H9 (cell line): ENCODE measurements at regions not wholly inside any gene's neighbourhood (a gene's known extent, or its start where the extent isn't known, plus 50 kb on each side); places are given as distances from the start of the nearest gene placed in this dataset.

ENCODE experiments used
- DNase-seq: peaks from one replicate; pipeline ENCODE4 v3.0.0-alpha.2; 2017
- H2AFZ ChIP-seq: one replicate; pipeline ENCODE4 v1.6.1; 2013; ENCODE audit warnings: mild to moderate bottlenecking, low read length, control low read depth, moderate library complexity
- H2AK5ac ChIP-seq: 2 replicates; pipeline ENCODE4 v1.6.1; 2013; ENCODE audit warnings: low read length, control low read depth, mixed read lengths; ENCODE audit not compliant: insufficient read length
- H2BK120ac ChIP-seq: one replicate; pipeline ENCODE4 v1.6.1; 2013; ENCODE audit warnings: low read depth, mild to moderate bottlenecking, low read length, control low read depth, inconsistent platforms; ENCODE audit not compliant: poor library complexity, severe bottlenecking
- H2BK12ac ChIP-seq: 2 replicates; pipeline ENCODE4 v1.6.1; 2013; ENCODE audit warnings: low read length, control low read depth, mixed read lengths, low read depth; ENCODE audit not compliant: insufficient read length
- H2BK15ac ChIP-seq: 2 replicates; pipeline ENCODE4 v1.6.1; 2013; ENCODE audit warnings: low read depth, low read length, control low read depth
- H2BK20ac ChIP-seq: one replicate; pipeline ENCODE4 v1.6.1; 2013; ENCODE audit warnings: low read depth, mild to moderate bottlenecking, low read length, control low read depth, inconsistent platforms; ENCODE audit not compliant: poor library complexity, severe bottlenecking
- H2BK5ac ChIP-seq: 2 replicates; pipeline ENCODE4 v1.6.1; 2013; ENCODE audit warnings: low read length, control low read depth, mixed read lengths; ENCODE audit not compliant: insufficient read length
- H3K14ac ChIP-seq: 2 replicates; pipeline ENCODE4 v1.6.1; 2013; ENCODE audit warnings: low read length, control low read depth; ENCODE audit not compliant: insufficient read depth
- H3K18ac ChIP-seq: 2 replicates; pipeline ENCODE4 v1.6.1; 2013; ENCODE audit warnings: low read depth, mild to moderate bottlenecking, mixed read lengths, low read length, control low read depth; ENCODE audit not compliant: insufficient read length
- H3K23ac ChIP-seq: 2 replicates; pipeline ENCODE4 v1.6.1; 2013; ENCODE audit warnings: low read length, control low read depth, mixed read lengths, low read depth; ENCODE audit not compliant: insufficient read length
- H3K23me2 ChIP-seq: 2 replicates; pipeline ENCODE4 v1.6.1; 2013; ENCODE audit warnings: low read depth, mild to moderate bottlenecking, mixed read lengths, low read length, control low read depth; ENCODE audit not compliant: insufficient read length, poor library complexity, severe bottlenecking
- H3K27ac ChIP-seq: 2 replicates; pipeline ENCODE4 v1.5.1; 2013; ENCODE audit warnings: low read length, control low read depth, mixed read lengths, low read depth; ENCODE audit not compliant: insufficient read length
- H3K27me3 ChIP-seq: 2 replicates; pipeline ENCODE4 v1.6.1; 2013; ENCODE audit warnings: low read length, control low read depth, inconsistent platforms; ENCODE audit not compliant: insufficient read depth
- H3K4ac ChIP-seq: 2 replicates; pipeline ENCODE4 v1.6.1; 2013; ENCODE audit warnings: low read depth, mild to moderate bottlenecking, control low read depth, inconsistent platforms, low read length, moderate library complexity
- H3K4me1 ChIP-seq: 2 replicates; pipeline ENCODE4 v1.6.1; 2013; ENCODE audit warnings: low read length, control low read depth, inconsistent platforms; ENCODE audit not compliant: insufficient read depth
- H3K4me2 ChIP-seq: 2 replicates; pipeline ENCODE4 v1.6.1; 2013; ENCODE audit warnings: low read length, control low read depth, mixed read lengths; ENCODE audit not compliant: insufficient read length, insufficient read depth
- H3K56ac ChIP-seq: 2 replicates; pipeline ENCODE4 v1.6.1; 2013; ENCODE audit warnings: low read depth, mild to moderate bottlenecking, mixed read lengths, low read length, control low read depth; ENCODE audit not compliant: insufficient read length
- H3K79me1 ChIP-seq: 2 replicates; pipeline ENCODE4 v1.6.1; 2013; ENCODE audit warnings: low read depth, mild to moderate bottlenecking, moderate library complexity, low read length, control low read depth, inconsistent platforms; ENCODE audit not compliant: insufficient read depth, poor library complexity, severe bottlenecking
- H3K79me2 ChIP-seq: 2 replicates; pipeline ENCODE4 v1.6.1; 2013; ENCODE audit warnings: low read length, control low read depth, inconsistent platforms; ENCODE audit not compliant: insufficient read depth
- H3K9ac ChIP-seq: 2 replicates; pipeline ENCODE4 v1.6.1; 2013; ENCODE audit warnings: low read length, control low read depth, mixed read lengths; ENCODE audit not compliant: insufficient read length; ENCODE audit errors: extremely low read depth
- H3K9me3 ChIP-seq: one replicate; pipeline ENCODE4 v1.6.1; 2013; ENCODE audit warnings: low read depth, low read length, inconsistent platforms; ENCODE audit not compliant: control insufficient read depth
- H3T11ph ChIP-seq: one replicate; pipeline ENCODE4 v1.6.1; 2013; ENCODE audit warnings: mild to moderate bottlenecking, low read length, control low read depth, inconsistent platforms
- H4K20me1 ChIP-seq: one replicate; pipeline ENCODE4 v1.6.1; 2013; ENCODE audit not compliant: control insufficient read depth, insufficient read length, insufficient read depth
- H4K5ac ChIP-seq: 2 replicates; pipeline ENCODE4 v1.6.1; 2013; ENCODE audit warnings: low read depth, mild to moderate bottlenecking, mixed read lengths, low read length, control low read depth; ENCODE audit not compliant: insufficient read length
- H4K8ac ChIP-seq: replicated peaks from 2 replicates; pipeline ENCODE4 v1.6.1; 2013; ENCODE audit warnings: low read length, control low read depth, mixed read lengths, low read depth; ENCODE audit not compliant: insufficient read length
- H4K91ac ChIP-seq: 2 replicates; pipeline ENCODE4 v1.6.1; 2013; ENCODE audit warnings: low read depth, mild to moderate bottlenecking, moderate library complexity, mixed read lengths, low read length, control low read depth; ENCODE audit not compliant: insufficient read length
- H3K27ac Mint-ChIP-seq, 3 experiments: 2 replicates in 2 of 3; 3 replicates in 1 of 3; pipeline ENCODE4 v1.8.0; 2020 to 2021; ENCODE audit warnings: mixed read lengths in 3 of 3, mild to moderate bottlenecking in 1 of 3, moderate library complexity in 1 of 3
- H3K27me3 Mint-ChIP-seq: 2 replicates; pipeline ENCODE4 v1.8.0; 2021; ENCODE audit warnings: low read depth, mild to moderate bottlenecking, moderate library complexity, mixed read lengths
- H3K36me3 Mint-ChIP-seq, 3 experiments: 2 replicates in 2 of 3; 3 replicates in 1 of 3; pipeline ENCODE4 v1.8.0; 2020 to 2021; ENCODE audit warnings: low read depth in 3 of 3, mixed read lengths in 3 of 3; ENCODE audit not compliant: insufficient read depth in 1 of 3
- H3K4me1 Mint-ChIP-seq, 2 experiments: 2 replicates each; pipeline ENCODE4 v1.8.0; 2020; ENCODE audit warnings: mixed read lengths in 2 of 2
- H3K4me3 Mint-ChIP-seq, 2 experiments: 2 replicates in 1 of 2; 3 replicates in 1 of 2; pipeline ENCODE4 v1.8.0; 2020 to 2021; ENCODE audit warnings: mild to moderate bottlenecking in 2 of 2, mixed read lengths in 2 of 2, moderate library complexity in 1 of 2
- H3K9me3 Mint-ChIP-seq, 2 experiments: 2 replicates in 1 of 2; 3 replicates in 1 of 2; pipeline ENCODE4 v1.8.0; 2020; ENCODE audit warnings: mild to moderate bottlenecking in 2 of 2, mixed read lengths in 2 of 2, moderate library complexity in 1 of 2
- WGBS: extraction: QIAGEN DNeasy Blood & Tissue Kit; methylation state at CpG from one replicate; pipeline ENCODE4 v1.1.7; 2013; ENCODE audit warnings: missing lambda C conversion rate, low lambda C conversion rate, mixed read lengths; ENCODE audit not compliant: insufficient read length; ENCODE audit errors: extremely low coverage; 5-methylcytosine and 5-hydroxymethylcytosine counted together
- TF ChIP-seq, protein P1 (sequence below): fragments of 200-600 bp; sonication (generic); conservative IDR thresholded peaks from 3 replicates; pipeline ENCODE4 v1.8.0; 2021; ENCODE audit warnings: antibody characterized with exemption, mild to moderate bottlenecking

DNA sequence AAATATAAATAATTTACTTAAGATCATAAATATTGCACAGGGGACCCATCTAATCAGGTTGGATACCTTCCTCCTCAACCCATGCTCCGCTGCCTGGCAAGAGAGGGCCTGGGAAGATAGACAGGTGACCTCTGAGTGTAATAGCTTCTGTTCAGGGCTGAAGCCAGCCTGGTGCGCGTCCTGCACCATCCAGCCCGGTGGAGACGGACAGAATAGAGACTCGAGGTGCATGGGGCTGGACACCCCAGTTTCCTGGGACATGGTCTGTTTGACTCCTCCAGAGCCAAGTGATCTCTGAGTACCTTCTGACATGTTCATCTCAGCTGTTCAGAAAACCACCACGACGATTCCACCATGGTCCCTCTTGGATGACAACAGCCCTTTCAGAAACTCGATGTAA lies 209.3 kb upstream of the MYT1L start:
- TF ChIP-seq, protein P1, sequence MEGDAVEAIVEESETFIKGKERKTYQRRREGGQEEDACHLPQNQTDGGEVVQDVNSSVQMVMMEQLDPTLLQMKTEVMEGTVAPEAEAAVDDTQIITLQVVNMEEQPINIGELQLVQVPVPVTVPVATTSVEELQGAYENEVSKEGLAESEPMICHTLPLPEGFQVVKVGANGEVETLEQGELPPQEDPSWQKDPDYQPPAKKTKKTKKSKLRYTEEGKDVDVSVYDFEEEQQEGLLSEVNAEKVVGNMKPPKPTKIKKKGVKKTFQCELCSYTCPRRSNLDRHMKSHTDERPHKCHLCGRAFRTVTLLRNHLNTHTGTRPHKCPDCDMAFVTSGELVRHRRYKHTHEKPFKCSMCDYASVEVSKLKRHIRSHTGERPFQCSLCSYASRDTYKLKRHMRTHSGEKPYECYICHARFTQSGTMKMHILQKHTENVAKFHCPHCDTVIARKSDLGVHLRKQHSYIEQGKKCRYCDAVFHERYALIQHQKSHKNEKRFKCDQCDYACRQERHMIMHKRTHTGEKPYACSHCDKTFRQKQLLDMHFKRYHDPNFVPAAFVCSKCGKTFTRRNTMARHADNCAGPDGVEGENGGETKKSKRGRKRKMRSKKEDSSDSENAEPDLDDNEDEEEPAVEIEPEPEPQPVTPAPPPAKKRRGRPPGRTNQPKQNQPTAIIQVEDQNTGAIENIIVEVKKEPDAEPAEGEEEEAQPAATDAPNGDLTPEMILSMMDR, result no peak
- Histone ChIP-seq H3K4me2 (no peak overlapping the region), H3K14ac (no peak overlapping the region), H2BK15ac (no peak overlapping the region), H3K79me1 (no peaks in the 10 kb centered on the region), H3K4ac (no peak overlapping the region), H4K91ac (no peak overlapping the region), H4K8ac (no peak overlapping the region), H3K9me3 (no peaks in the 10 kb centered on the region), H2BK12ac (no peak overlapping the region), H3K27ac (no peak overlapping the region), H3K23ac (no peak overlapping the region), H3K56ac (no peak overlapping the region), H4K5ac (no peak overlapping the region), H3K9ac (no peak overlapping the region), H2BK20ac (no peak overlapping the region), H3K79me2 (no peaks in the 10 kb centered on the region), H3T11ph (no peak overlapping the region), H2BK120ac (no peak overlapping the region), H3K23me2 (no peaks in the 10 kb centered on the region), H2AFZ (no peak overlapping the region), H3K4me1 (no peaks in the 10 kb centered on the region; the same call in 1 of the 2 replicates), H4K20me1 (no peaks in the 10 kb centered on the region), H3K27me3 (no peaks in the 10 kb centered on the region), H2AK5ac (no peak overlapping the region), H3K18ac (no peak overlapping the region), H2BK5ac (no peak overlapping the region)
- peaks cover 12 to 23% of the 10 kb centered on the region in 2 experiments for H3K4me1 Mint-ChIP-seq
- no peaks in the 10 kb centered on the region for H3K9me3 Mint-ChIP-seq
- no peak overlapping the region for H3K4me3 Mint-ChIP-seq
- no peaks in the 10 kb centered on the region; a peak in 1 of 7 replicates for H3K36me3 Mint-ChIP-seq
- DNase-seq, result no peak
- no peak overlapping the region for H3K27ac Mint-ChIP-seq
- peaks cover 6% of the 10 kb centered on the region for H3K27me3 Mint-ChIP-seq
- no CpG with 5 or more reads among the region's 9 CpGs for WGBS
